Activated naive CD4-positive, alpha-beta T cell treated with Interleukin-2 at 50 U/mL for 16 hours (primary cell): ENCODE measurements at regions not wholly inside any gene's neighbourhood (a gene's known extent, or its start where the extent isn't known, plus 50 kb on each side); places are given as distances from the start of the nearest gene placed in this dataset.
"Not testable (repeated sequence)": the region's sequence is repeated elsewhere in the genome, so short reads cannot be mapped to it uniquely, and the experiment has no call there.

ENCODE experiments used
- DNase-seq: peaks from one replicate; pipeline ENCODE4 v3.0.0-alpha.2; 2020

GRCh38 chr7:69402696-69403095 is 195.6 kb upstream of the AUTS2 start:
- DNase-seq = no peak

GRCh38 chr7:69403169-69403568 is 195.1 kb upstream of the AUTS2 start:
- no peak for DNase-seq

GRCh38 chr7:69411018-69411417 is 187.3 kb upstream of the AUTS2 start:
- DNase-seq = no peak

DNA sequence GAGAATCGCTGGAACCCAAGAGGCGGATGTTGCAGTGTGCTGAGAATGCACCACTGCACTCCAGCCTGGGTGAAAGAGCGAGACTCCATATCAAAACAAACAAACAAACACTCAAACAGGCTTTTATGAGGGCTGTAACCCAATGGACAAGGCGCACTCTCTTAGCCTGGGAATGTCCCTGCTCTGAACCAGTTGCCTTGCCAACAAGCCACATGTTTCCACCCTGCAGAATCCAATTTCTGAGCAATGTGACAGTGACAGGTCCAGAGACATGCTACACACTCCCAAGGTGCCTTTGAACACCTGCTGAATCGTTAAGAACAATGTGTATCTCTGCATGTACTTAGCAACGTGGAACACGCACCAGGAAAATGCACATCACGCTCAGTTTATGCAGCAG is 186.8 kb upstream of the AUTS2 start:
- no peak for DNase-seq

GRCh38 chr7:69412331-69413146 is 185.7 kb upstream of the AUTS2 start:
- DNase-seq = no peak

- no peak for DNase-seq
Measured at GRCh38 chr7:69414555-69414954, 183.7 kb upstream of the AUTS2 start.

- no peak for DNase-seq
Measured at GRCh38 chr7:69418869-69419670, 179.2 kb upstream of the AUTS2 start.

DNA sequence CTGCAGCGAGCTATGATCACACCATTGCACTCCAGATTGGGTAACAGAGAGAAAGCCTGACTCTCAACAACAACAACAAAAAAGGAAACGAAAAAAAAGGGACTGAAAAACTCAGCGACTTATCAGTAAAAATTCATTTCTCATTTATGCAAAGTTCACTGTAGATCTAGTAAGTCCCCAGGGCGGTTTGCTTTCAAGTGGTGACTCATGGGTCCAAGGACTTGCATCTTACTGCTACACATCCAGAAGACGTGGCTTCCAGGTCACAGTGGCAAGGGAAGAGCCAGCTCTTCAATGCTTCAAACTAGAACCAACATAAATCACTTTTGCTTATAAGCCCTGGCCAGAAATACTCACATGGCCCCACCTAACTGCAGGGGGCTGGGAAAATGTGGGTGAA is 178.3 kb upstream of the AUTS2 start:
- no peak for DNase-seq

- no peak for DNase-seq
Measured at GRCh38 chr7:69422574-69422985, 175.7 kb upstream of the AUTS2 start.

- DNase-seq = no peak
Measured at GRCh38 chr7:69426705-69427104, 171.6 kb upstream of the AUTS2 start.

DNA sequence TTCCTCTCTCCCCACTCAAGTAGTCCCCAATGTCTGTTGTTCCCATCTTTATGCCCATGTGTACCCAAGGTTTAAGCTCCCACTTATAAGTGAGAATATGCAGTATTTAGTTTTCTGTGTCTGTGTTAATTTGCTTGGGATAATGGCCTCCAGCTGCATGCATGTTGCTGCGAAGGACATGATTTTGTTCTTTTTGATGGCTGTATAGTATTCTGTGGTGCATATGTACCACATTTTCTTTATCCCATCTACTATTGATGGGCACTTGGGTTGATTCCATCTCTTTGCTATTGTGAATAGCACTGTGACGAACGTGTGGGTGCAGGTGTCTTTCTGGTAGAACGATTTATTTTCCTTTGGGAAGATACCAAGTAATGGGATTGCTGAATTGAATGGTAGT is 170.2 kb upstream of the AUTS2 start:
- no peak for DNase-seq

GRCh38 chr7:69429911-69430383 is 168.3 kb upstream of the AUTS2 start:
- no peak for DNase-seq

DNA sequence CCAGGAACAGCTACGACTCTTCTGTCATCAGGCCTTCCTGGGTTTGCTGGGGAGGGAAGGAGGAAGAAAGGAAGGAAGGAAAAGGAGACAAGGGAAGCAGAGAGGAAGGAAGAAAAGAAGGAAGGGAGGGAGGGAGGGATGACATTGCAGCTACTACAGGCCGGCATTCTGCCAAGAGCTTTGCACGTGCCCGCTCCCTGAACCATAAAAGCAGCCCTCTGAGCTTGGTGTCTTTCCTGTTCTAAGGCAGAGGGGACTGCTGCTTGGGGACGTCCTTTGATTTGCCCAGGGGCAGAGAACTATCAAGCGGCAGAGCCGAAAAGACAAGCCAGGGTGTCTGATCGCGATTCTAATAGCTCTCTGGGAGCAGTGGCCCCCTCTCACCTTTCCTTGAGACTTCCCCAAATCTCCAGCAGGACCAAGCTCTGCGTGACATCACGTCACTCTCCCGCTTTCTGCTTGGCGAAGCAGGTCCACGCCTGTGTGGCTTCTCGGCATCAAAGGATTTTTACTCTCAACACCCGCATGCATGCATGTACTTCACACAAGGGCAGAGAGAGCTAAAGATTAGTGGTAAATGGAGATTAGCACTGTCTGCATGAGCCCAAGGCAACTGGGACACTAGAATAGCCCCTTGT is 167.8 kb upstream of the AUTS2 start:
- no peak for DNase-seq

DNA sequence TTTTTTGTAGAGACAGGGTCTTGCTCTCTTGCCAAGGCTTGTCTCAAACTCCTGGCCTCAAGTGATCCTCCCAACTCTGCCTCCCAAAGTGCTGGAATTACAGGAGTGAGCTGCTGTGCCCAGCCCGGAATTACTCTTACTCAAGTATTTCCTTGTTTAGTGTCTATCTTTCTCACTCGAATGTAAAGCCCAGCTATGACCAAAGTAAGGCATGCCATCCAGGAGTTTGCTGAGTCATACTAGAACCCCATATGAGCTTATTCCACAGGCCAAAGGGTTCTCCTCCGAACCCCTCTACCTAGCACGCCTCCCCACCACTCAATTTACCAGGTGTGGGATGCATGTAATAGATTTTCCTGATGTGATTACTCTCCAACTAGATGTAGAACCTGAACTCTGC is 166.6 kb upstream of the AUTS2 start:
- DNase-seq = no peak

DNA sequence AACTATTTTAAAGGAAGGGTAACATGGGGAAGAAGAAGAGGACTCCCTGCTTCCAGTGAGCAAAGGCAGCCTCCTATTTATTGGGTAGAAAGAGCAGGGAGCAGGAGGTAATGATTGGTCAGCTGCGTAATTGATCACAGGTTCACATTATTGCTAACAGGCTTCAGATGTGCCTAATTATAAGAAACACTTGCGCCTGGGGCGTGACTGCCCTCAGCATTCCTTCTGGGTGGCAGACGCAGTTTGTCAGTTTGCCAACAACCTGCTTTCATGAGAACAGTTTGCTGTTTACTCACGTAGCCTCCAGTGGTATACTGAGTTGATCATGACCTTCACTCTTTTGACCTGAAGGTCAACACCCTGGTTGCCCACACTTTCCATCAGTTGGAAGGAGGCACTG is 166.0 kb upstream of the AUTS2 start:
- not testable (repeated sequence) for DNase-seq

GRCh38 chr7:69433081-69433480 is 165.2 kb upstream of the AUTS2 start:
- DNase-seq = no peak

DNA sequence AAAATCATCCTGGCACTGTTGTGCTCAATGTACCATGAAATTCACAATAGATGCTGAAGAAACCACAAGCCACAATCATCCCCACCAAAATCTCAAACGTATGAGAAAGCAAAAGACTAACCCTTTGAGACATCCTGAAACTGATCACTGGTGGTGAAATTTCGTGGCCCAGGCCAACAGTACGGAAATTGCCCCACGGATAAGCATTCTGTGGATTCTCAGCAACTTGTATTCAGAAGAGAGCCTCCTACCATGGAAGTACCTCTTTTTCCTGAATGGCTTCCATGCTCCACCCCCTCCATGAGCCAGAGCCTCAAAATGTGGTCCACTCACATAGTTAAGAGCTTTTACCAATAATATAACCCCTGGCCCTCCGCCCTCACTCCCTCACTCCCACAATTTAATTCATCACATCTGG is 163.9 kb upstream of the AUTS2 start:
- DNase-seq = no peak

GRCh38 chr7:69435711-69436110 is 162.6 kb upstream of the AUTS2 start:
- no peak for DNase-seq

DNA sequence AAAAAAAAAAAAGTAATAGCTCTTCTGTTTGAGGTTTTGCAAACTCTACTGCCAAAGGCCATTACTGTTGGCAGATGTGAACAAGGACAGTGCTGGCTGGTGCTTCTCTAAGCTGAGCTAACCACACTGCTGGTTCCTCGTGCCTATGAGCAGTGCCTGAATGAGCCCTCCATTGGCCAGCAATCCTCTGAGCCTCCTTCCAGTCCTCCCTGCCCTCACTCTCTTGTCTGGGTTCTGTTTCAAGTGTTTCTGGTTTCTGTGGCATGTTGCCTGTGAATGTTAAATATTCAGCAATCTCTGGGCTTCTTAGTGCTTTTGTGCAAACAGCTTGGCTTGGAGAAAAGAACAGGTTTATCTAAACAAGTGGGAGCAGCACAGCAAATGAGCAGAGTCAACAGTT is 161.3 kb upstream of the AUTS2 start:
- DNase-seq = no peak

- no peak for DNase-seq
Measured at GRCh38 chr7:69438584-69439412, 159.5 kb upstream of the AUTS2 start.

- DNase-seq = no peak
Measured at GRCh38 chr7:69439636-69440325, 158.5 kb upstream of the AUTS2 start.

DNA sequence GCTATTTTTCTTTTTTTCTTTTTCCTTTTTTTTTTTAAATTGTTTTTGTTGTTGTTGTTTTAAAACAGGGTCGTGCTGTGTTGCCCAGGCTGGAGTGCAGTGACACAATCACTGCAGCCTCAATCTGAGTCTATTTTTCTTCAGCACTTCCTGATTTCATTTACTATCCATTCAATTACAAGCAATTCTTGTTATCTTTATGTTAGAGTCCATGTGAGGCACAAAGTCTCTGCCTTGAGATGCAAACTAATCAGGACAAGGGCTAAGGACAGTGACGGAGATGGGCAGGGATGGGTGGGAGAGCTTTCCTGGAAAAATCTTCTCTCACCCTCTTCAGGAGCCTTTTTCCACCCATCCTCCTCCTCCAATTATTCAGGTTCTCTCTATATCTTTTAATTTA is 157.3 kb upstream of the AUTS2 start:
- no peak for DNase-seq
